SK-N-SH treated with all-trans-retinoic acid at 6 μM for 48 hours (cell line): ENCODE measurements at regions not wholly inside any gene's neighbourhood (a gene's known extent, or its start where the extent isn't known, plus 50 kb on each side); places are given as distances from the start of the nearest gene placed in this dataset.

ENCODE experiments used
- ARNTL ChIP-seq: fragments of 450-650 bp; formaldehyde crosslinking; IDR thresholded peaks from 2 replicates; pipeline ENCODE4 v1.5.0; 2020; ENCODE audit warnings: low read depth, mild to moderate bottlenecking, moderate library complexity, borderline replicate concordance
- BACH2 ChIP-seq: fragments of 250-450 bp; sonication (Bioruptor Pico); IDR thresholded peaks from 2 replicates; pipeline ENCODE4 v1.9.0; 2021; ENCODE audit warnings: mild to moderate bottlenecking, borderline replicate concordance
- ZFP3 ChIP-seq: fragments of 250-450 bp; sonication (Bioruptor Pico); IDR thresholded peaks from 2 replicates; pipeline ENCODE4 v1.5.0; 2020; ENCODE audit warnings: mild to moderate bottlenecking, moderate library complexity
- ZNF70 ChIP-seq: fragments of 450-650 bp; formaldehyde crosslinking; IDR thresholded peaks from 2 replicates; pipeline ENCODE4 v1.5.0; 2020; ENCODE audit warnings: mild to moderate bottlenecking, moderate library complexity

DNA sequence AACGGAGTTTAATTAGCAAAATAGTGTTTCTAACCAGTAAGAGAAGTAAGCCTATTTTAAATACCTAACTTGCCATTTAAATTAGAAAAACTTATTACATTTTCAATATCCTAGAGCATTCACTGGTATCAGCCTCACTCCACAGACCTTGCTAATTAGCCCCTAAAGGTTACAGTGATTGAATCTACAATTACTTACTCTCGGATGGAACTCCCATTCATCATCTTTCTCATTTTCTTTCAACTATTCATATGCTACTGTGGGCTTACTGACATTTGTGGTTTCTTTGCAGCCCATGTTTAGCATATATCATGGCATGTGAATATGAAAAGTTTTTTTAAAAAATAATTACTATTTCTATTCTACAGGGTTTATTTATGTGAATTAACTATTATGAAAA, 86.4 kb downstream of the GPR37 start:
- TF ChIP-seq ARNTL (CRISPR knock-in tag) (no peak), ZNF70 (CRISPR knock-in tag) (no peak), BACH2 (CRISPR knock-in tag) (no peak), ZFP3 (CRISPR knock-in tag) (no peak)
